ENCODE measurements at regions not wholly inside any gene's neighbourhood (a gene's known extent, or its start where the extent isn't known, plus 50 kb on each side); places are given as distances from the start of the nearest gene placed in this dataset.
"Not testable (repeated sequence)": the region's sequence is repeated elsewhere in the genome, so short reads cannot be mapped to it uniquely, and the experiment has no call there.

DNA sequence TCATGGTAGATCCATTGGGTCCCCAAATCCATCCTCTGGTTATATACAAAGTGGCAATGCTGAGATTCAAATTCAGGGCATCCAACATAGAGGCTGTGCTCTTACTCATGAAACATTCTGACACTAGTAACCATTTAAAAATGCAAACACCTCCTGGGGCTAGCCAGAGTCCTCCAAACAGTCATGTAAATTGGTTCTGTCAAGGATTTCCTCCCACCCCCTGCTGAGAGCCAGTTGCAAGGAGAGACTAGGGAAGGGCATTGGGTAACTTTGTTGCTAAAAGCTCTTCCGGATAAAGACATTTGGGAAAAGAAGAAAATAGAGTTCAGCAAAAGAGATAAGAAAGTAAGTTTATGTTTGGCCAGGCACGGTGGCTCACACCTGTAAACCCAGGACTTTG lies 58.3 kb downstream of the ART5 start:
- TF ChIP-seq, protein P1, sequence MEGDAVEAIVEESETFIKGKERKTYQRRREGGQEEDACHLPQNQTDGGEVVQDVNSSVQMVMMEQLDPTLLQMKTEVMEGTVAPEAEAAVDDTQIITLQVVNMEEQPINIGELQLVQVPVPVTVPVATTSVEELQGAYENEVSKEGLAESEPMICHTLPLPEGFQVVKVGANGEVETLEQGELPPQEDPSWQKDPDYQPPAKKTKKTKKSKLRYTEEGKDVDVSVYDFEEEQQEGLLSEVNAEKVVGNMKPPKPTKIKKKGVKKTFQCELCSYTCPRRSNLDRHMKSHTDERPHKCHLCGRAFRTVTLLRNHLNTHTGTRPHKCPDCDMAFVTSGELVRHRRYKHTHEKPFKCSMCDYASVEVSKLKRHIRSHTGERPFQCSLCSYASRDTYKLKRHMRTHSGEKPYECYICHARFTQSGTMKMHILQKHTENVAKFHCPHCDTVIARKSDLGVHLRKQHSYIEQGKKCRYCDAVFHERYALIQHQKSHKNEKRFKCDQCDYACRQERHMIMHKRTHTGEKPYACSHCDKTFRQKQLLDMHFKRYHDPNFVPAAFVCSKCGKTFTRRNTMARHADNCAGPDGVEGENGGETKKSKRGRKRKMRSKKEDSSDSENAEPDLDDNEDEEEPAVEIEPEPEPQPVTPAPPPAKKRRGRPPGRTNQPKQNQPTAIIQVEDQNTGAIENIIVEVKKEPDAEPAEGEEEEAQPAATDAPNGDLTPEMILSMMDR (IDR thresholded peaks at IDR 0.05) = not testable (repeated sequence)
- not testable (repeated sequence) for TF ChIP-seq POLR2AphosphoS5, EP300 (IDR thresholded peaks at IDR 0.05)

Data from esophagus muscularis mucosa (tissue), 4 donors.